ENCODE measurements at regions not wholly inside any gene's neighbourhood (a gene's known extent, or its start where the extent isn't known, plus 50 kb on each side); places are given as distances from the start of the nearest gene placed in this dataset.
"Not testable (repeated sequence)": the region's sequence is repeated elsewhere in the genome, so short reads cannot be mapped to it uniquely, and the experiment has no call there.

- DNase-seq, result no peak
Observed at GRCh38 chr11:70595452-70595851, 197.1 kb downstream of the CTTN start.

- no peak for DNase-seq
Observed at GRCh38 chr11:70596091-70596490, 197.8 kb downstream of the CTTN start.

GRCh38 chr11:70597006-70597555 is 198.8 kb downstream of the CTTN start:
- no peak for DNase-seq

GRCh38 chr11:70597751-70598625 is 199.7 kb downstream of the CTTN start:
- no peak for DNase-seq

- not testable (repeated sequence) for DNase-seq
Observed at GRCh38 chr11:70600911-70601415, 202.6 kb downstream of the CTTN start.

GRCh38 chr11:70601861-70602538 is 203.7 kb downstream of the CTTN start:
- no peak for DNase-seq

- no peak for DNase-seq
Observed at GRCh38 chr11:70603114-70603755, 204.9 kb downstream of the CTTN start.

GRCh38 chr11:70603756-70604211 is 205.5 kb downstream of the CTTN start:
- DNase-seq, result no peak

- DNase-seq, result no peak
Observed at GRCh38 chr11:70604221-70604620, 205.9 kb downstream of the CTTN start.

GRCh38 chr11:70604630-70605467 is 206.5 kb downstream of the CTTN start:
- no peak for DNase-seq

- no peak for DNase-seq
Observed at GRCh38 chr11:70605468-70605815, 207.1 kb downstream of the CTTN start.

- DNase-seq, result no peak
Observed at GRCh38 chr11:70605846-70606245, 207.5 kb downstream of the CTTN start.

GRCh38 chr11:70606248-70606950 is 208.1 kb downstream of the CTTN start:
- no peak for DNase-seq

- DNase-seq, result no peak
Observed at GRCh38 chr11:70606951-70607330, 208.6 kb downstream of the CTTN start.

GRCh38 chr11:70607561-70607960 is 209.2 kb downstream of the CTTN start:
- no peak for DNase-seq

- DNase-seq, result no peak
Observed at GRCh38 chr11:70608568-70609470, 210.5 kb downstream of the CTTN start.

- no peak for DNase-seq
Observed at GRCh38 chr11:70610566-70611565, 212.5 kb downstream of the CTTN start.

GRCh38 chr11:70611821-70612220 is 213.5 kb downstream of the CTTN start:
- no peak for DNase-seq

GRCh38 chr11:70612459-70613141 is 214.3 kb downstream of the CTTN start:
- no peak for DNase-seq

Data from activated CD4-positive, alpha-beta T cell treated with anti-CD3 and anti-CD28 coated beads, Interleukin-2, amount 50 U/mL, for 1 hour (primary cell).